NCI-H748 (cell line): ENCODE measurements at regions not wholly inside any gene's neighbourhood (a gene's known extent, or its start where the extent isn't known, plus 50 kb on each side); places are given as distances from the start of the nearest gene placed in this dataset.

Experiments used
- DNase-seq: peaks from one replicate; lab custom pipeline; 2025; ENCODE audit not compliant: unreplicated experiment; lab: John Stamatoyannopoulos, UW

DNA sequence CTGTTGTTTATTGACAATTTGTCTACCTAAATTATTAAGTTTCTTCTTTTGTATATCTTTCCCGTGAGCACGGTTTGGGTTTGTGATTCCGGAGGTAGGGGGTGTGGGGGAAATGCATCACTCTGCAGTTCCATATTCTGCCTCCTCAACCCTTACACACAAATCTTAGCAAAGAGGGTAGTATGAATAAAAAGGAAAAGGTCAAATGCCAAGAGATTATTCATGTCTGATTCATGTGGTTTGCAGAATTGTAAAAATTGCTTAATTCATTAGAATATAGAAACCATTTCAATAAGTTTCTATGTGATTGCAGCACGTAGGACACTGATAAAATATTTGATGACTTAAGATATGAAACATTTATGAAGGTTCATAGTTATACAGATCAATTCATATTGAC, 601.9 kb downstream of the SEMA5A start:
- no peak for DNase-seq

- no peak for DNase-seq
Measured at GRCh38 chr5:8945972-8946371, 599.9 kb downstream of the SEMA5A start.

DNA sequence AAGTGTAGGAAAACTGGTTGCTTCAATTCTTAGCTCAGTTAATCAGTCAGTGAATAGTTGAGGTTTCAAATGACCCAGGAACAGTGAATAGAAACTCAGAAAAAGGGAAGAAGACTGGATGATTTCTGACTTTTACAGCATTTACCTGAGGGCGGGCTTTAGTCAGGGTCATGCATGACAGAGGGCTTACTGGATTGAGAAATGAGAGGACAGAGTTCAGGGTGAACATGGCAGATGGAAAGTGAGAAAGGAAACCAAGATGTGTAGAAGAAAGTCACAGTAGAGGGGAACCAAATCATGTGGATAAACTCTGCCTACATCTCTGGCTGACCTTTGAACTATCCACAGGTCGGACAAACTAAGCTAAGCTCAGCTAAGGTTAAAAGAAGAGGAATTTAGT, 596.0 kb downstream of the SEMA5A start:
- DNase-seq: no peak

DNA sequence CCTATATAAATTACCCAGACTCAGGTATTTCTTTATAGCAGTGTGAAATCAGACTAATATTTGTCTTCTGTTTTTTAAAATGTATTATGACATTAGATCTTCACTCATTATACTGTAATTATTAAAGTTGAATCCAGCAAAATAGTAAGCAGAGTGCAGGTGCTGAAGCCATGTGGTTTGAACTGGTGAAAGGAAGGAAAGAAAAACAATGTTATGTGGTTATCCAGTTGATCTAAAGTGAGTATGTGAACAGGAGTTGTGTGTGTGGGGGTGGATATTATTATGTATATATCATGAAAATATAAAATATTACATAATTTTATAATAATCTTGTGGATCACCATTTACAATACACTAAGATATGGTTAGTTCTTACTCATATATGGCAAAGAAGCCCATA, 593.7 kb downstream of the SEMA5A start:
- DNase-seq: no peak

DNA sequence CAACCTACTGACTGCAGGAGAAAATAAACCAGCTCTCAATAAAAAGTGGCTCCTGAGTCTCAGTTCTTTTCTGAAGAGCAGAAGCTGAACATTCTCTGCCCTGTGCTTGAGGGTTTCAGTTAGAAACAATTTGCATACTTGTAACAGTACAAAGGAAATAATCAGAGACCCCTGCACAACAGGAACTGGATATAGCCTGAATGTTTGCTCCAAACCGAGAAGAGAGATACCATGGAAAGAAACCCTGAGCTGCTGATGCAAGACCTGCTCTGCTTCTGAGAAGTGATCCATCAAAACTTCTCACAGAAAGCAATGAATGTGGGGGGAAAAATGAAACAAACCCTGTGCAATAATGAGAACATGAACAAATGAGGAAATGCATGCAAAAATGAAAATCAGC, 592.9 kb downstream of the SEMA5A start:
- DNase-seq: no peak

DNA sequence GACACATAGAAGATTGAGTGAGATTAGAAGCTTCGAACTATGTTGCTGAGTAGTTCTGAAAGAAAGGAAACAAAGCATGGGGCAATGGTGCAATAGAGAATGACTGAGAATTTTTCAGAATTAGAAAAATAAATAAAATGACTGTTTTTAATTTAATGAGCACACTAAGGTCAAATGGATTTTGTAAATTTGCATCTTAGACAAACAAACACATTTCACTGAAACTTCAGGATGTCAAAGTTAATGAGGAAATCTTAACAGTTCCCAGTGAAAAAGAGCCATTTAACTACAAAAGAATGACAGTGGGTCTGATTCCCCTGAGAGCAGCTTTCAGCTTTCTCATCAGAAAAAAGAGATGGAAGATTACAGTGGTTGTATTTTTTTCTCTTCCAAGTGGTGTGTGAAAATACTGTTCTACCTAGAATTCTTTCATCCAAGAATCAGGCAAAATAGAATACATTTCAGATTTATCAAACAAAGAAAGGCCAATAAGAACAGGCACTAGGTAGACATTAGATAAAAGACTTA, 591.9 kb downstream of the SEMA5A start:
- DNase-seq: no peak

DNA sequence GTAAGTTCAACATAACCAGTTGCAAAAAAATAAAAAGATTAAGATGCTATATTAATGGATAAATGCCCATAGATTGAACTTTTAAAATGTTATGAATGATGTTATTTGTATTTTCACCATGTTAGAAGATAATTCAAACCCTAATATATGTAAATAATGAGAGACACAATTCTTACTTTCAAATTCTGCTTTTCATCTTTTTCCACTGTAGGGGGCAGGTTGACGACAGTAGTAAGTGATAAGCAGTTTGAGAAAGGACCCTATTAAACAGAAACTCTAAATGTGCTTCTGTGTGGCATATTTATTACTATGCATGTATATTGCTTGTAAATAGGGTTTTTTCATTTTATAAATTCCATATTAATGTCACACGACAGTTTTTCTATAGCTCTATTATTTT, 591.1 kb downstream of the SEMA5A start:
- no peak for DNase-seq

- no peak for DNase-seq
Measured at GRCh38 chr5:8956659-8957058, 589.2 kb downstream of the SEMA5A start.

DNA sequence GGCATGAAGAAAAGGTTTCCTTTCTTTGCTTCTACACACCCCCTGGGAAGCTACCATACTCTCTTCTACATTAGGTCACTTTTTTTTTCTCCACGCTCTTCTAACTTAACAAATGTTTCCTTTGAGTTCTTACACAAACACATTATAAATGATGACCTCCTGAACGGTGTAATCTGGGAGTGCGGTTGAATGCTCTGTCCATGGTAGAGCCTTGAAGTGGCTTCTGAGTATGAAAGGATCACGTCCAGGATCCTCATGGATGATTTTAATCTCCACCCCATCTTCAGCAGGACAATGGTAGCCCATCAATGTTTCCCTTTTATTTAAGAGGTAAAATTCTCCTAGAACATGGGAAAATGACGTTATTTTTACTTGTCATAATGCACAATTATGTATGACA, 587.3 kb downstream of the SEMA5A start:
- DNase-seq: no peak

DNA sequence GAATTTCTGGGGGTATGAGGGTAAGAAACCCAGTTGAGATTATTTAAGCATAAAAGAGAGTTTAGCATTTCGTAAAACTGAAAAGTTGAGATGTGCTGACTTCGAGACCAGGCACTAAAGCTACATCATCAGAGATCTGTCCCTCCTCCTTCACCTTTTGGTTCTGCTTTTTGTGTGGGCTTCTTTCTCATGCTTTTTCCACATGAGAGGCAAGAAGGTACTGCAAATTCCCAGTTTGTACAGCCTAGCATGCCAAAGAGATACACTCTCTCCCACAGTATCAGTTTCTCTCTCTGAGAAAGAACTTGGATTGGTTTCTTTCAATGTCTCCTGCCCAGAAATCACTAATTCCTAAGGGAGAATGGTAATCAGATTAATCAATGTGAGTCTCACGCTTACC, 584.7 kb downstream of the SEMA5A start:
- no peak for DNase-seq

- no peak for DNase-seq
Measured at GRCh38 chr5:8961956-8962355, 583.9 kb downstream of the SEMA5A start.

DNA sequence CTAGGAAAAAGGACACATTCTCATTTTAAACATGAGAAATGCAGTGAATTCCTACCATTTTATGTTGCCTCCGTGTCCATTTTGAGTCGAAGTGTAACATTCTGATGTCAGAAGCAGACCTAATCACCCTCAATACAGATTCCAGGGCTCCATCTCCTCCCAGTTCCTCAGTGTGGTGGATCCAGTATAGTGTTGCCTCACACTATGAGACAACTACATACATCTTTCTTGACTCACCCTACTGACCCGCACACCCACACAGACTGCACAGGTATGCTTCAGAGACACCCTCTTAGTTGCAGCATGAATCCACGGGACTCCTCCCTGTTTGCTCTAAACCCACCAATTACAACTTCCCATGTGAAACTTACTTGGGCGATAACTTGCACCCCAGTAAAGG, 564.9 kb downstream of the SEMA5A start:
- no peak for DNase-seq

GRCh38 chr5:8981496-8981895, 564.4 kb downstream of the SEMA5A start:
- DNase-seq: no peak

DNA sequence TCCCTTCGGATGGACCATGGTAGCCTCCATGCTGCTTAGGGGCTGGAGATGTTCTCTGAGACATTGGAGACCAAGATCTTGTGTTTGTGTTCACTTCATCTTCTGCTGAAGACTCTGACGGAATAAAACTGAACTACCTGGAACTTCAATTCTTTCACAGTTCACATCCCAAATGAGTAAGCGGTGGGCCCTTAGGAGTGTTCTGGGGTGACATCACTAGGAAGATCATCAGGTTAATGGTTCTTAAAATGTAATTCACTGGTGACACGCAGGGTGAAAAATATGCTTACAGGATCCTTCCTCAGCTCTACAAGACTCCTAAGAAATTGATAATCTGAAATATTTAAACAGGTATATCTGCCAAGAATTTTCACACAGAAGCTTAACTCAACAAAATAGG, 561.5 kb downstream of the SEMA5A start:
- no peak for DNase-seq
